Stimulated activated CD4-positive, alpha-beta T cell treated with anti-CD3 and anti-CD28 coated beads, Interleukin-1b, Interleukin-23, amount 100 ng/mL, for 48 hours (primary cell): ENCODE measurements at regions not wholly inside any gene's neighbourhood (a gene's known extent, or its start where the extent isn't known, plus 50 kb on each side); places are given as distances from the start of the nearest gene placed in this dataset.
"Not testable (repeated sequence)": the region's sequence is repeated elsewhere in the genome, so short reads cannot be mapped to it uniquely, and the experiment has no call there.

Source experiments
- DNase-seq: peaks from one replicate; pipeline ENCODE4 v3.0.0-alpha.2; 2020

DNA sequence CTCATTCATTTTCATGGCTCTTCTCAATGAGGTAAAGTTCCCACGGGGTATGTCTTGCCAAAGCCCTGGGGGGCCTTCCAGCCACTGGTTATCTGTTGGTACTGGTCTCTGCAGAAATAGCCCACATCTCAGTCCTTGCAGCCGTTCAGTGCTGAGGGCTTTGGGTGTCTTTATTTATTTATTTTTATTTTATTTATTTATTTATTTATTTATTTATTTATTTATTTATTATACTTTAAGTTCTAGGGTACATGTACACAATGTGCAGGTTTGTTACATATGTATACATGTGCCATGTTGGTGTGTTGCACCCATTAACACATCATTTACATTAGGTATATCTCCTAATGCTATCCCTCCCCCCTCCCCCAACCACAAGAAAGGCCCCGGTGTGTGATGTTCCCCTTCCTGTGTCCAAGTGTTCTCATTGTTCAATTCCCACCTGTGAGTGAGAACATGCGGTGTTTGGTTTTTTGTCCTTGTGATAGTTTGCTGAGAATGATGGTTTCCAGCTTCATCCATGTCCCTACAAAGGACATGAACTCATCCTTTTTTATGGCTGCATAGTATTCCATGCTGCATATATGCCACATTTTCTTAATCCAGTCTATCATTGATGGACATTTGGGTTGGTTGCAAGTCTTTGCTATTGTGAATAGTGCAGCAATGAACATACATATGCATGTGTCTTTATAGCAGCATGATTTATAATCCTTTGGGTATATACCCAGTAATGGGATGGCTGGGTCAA is 308.1 kb upstream of the B3GAT1 start:
- DNase-seq, result not testable (repeated sequence)

DNA sequence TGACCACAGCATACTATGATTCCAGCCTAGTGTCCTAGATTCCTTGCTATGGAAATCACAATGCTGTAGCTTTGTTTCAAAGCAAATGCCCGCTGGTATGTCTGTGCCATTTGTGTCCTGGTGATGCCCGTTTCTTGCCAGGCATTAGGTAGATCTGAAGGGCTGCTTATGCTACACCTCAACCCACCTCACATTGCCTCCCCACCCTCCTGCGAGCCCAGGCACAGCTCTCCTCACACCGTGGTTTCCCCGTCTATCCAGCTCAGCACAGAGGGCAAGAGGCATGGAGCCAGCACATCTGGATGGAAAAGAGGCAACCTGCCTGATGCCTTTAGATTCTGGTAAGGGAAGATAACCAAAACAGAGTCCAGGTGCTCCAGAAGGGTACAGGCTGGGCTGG is 307.4 kb upstream of the B3GAT1 start:
- DNase-seq, result no peak

DNA sequence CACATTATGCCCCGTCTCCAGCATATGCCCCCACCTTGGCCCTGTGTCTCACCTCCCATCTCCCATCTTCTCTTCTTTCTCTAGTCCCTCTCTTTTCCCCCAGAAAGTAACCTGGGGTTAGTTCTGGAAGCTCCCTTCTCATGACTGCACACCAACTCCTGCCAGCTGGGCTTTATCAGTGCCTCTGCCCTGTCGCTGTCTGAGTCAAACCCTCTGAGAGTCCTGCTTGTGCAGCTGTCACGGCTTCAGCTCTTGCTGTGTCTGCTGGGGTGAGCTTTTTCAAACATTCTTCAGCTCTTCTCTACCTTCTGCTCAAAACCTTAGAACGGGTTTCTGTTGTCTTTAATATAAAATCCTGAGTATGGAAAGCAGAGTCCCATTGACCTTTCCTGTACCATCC is 304.5 kb upstream of the B3GAT1 start:
- no peak for DNase-seq

DNA sequence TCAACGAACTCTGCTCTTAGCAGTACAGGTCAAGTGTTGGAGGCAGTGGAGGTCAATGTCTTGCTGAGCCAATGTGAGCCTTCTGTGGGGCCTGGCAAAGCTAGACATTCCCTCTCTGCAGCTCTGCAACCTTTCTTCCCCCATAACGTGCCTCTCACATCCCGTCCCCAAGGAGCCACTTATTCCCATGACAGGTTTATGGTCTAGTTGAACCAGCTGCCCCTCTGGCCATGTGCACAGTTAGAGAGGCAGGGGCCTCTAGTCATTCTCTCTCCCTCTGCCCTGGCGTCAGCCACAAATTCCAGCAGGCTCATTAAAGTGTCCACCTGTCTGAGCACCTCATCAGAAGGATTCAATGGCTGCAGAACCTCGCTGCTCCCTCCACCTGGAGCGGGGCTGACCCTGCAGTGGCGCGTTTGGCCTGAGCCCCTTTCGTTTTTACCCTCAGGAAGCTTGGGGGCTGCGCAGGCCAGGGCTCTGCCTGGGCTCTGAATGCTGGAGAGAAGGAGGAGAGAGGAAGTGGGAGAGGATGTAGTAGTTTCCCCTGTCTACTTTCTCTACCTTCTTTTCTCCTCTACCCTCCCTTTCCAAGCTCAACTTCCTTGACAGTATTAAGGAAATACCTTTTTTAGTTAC is 302.1 kb upstream of the B3GAT1 start:
- DNase-seq, result no peak

GRCh38 chr11:134712228-134713145 is 300.4 kb upstream of the B3GAT1 start:
- DNase-seq, result no peak

DNA sequence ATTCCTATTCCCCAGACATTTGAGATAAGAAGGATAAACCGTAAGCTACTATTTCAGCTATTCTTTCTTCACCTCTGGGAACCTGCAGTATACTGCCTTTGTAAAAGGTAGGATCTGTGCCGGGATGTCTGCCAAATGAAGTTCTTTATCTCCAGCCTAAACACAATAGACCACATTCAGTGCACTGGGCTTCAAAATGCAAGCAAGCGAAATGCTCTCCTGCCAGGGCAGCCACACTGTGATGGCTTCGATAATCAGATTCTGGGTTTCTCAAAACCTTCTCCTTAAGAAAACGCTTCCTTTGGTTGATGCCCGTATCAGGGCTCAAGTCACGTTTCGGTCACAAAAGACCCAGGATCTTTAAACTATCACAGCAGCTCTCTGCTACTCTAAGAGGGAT is 299.5 kb upstream of the B3GAT1 start:
- no peak for DNase-seq

DNA sequence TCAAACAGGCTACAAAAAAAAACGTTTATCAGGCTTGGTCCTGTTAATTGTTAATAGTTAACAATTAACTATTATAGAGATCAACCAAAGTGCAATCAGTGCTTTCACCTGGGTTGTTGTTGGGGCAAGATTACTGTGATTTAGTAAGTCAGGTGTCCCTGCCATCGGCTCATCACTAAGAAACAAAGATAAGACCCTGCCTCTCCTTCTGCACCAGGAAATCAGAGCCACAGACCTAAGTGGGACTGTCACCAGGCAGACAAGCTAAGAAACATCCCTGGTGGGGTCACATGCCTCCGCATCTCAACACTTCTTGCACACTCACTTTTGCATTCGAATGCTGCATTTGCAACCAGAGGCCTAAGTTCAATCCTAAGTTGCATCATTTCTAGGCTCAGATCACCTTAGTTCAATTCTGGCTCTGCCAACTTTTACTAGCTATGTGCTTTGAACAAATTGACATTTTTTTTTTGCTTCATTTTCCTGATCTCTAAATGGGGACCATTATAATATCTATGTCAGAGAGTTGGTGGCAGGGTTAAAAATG is 298.9 kb upstream of the B3GAT1 start:
- no peak for DNase-seq

DNA sequence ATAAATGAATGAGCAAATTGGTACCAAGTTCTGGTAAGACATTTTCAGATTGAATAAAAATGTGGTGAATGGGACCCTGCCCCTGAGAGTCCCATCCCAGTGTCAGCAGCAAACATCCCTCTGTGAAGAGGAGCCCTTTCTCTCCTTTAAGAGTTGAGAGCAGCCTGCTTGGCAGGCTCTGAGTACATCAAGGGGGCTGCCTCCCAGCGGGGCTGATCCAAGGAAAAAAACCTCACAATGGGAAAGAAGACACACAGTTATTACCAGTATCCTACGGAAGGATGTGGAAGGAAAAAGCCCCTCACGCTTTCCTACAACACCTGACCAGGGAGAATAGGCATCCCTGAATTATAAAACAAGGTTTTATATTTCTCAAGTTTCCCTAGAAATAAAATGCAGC is 293.8 kb upstream of the B3GAT1 start:
- DNase-seq, result no peak

DNA sequence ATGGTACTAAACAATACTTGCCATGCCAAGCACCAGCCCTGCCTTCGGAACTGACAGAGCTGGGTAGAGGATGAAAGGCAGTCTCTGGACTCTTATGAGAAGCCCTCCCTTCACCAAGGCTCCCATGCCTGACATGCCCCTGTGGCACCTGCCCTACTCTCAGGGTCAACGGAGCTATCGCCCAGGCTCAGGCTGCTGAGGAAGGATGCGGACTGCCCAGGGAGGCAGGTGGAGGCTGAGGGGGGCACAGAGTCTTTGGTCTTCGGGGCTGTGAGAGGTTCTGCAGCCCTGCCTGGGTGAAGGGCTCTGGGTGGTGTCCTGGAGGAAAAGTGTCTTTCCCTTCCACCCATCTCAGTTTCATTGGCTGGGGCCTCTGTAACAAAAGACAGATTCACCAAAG is 290.8 kb upstream of the B3GAT1 start:
- DNase-seq, result no peak

DNA sequence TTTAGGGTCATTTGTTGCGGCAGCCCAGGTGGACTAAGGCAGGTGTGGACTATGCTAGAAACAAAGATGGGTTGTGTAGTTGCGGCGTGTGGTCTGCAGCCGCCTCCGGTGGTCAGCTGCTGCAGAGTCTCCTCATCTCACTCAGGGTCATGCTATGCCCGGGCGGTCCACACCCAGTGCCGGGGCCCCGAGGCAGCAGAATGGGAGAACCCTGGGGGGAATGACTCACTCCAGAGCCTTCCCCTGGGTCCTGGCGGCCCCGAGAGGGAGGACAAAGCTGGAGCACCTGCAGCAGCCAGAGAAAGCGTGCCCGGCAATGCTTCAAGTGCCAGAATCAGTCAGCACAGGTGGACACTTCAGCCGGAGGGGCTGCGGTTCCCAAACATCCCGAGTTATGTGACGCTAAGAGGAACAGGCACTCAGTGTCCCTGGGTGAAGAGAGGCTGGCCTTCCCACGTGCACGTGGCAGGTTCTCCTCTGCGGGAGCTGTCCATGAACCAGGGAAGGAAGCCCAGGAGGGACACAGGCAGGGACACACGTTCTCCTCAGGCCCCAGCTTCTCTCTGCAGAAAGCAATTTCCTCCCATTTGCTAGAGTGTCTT is 289.6 kb upstream of the B3GAT1 start:
- no peak for DNase-seq

DNA sequence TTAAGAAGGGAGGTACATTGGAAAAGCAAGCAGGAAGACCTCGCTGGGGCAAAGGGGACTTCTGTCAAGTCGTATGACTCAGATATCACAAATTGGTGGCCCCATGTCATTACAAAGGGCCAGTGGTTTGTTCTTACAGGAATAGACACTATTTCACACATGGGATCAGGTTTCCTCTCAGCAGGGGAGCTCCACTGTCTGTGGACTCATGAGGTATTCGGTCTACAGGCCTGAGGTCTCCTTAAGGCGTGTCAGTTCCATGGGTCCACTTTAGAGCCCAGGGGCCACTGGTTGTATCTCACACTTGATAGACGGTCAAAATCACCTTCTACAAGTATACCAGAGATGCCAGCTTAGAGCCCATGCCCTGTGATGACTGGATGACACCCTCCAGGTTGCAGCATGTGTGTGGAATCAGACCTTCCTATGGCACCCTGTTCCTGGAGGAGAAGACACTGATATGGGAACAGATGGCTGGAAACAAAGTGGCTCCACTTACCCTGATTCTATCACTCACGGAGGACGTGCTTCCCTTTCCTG is 288.1 kb upstream of the B3GAT1 start:
- DNase-seq, result no peak

GRCh38 chr11:134696455-134696854 is 284.4 kb upstream of the B3GAT1 start:
- no peak for DNase-seq

DNA sequence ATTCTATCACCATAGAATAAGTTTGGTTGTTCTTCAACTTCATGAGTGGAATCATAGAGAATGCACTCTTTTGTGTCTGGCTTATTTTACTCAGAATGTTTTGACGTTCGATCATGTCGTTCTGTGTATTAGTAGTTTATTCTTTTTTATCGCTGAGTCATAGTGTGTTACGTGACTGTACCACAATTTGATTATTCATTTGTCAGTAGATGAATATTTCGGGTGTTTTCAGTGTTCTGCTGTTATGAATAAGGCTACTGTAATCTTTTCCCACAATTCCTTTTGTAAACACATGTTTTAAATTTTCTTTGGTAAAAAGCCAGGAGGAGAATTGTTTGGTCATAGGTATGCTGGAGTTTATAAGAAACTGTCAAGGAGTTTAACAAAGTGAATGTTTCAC is 279.9 kb upstream of the B3GAT1 start:
- DNase-seq, result no peak

- no peak for DNase-seq
Measured at GRCh38 chr11:134691295-134691873, 279.3 kb upstream of the B3GAT1 start.

DNA sequence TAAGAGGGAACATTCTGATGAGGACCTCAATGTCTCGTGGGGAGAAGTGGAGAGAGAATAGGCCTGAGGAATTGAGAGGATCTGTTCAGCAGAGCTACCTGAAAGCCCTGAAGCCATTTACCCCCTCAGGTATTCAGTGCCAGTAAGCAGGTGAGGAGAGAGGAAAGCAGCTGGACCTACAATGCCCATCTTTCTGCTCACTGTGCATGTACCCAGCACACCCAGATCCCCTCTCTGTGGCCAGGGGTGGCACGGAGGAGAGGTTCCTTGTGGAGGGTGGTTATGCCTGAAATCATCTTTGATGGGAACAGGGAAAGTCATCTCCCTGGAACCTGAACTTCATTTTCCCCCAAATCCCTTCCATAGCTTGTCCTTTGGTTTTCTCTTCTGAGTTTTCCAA is 277.8 kb upstream of the B3GAT1 start:
- no peak for DNase-seq

DNA sequence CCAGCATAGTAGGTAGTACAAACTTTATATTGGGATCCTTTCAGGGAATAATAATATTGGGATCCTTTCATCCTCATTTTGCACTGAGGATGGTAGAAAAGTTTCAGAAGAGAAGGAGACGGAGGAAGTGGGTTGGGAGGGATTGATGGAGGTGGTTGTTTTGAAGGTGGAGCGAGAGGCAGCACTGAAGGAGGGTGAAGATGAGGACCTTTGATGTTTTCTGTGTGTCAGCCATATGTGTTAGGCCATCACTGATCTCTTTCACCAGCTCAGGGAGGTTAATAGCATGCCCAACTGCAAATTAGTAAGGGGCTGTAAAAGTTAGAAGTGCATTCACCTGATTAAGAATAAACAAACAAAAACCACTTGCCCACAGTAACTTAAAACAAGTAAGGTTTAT is 275.5 kb upstream of the B3GAT1 start:
- DNase-seq, result no peak

DNA sequence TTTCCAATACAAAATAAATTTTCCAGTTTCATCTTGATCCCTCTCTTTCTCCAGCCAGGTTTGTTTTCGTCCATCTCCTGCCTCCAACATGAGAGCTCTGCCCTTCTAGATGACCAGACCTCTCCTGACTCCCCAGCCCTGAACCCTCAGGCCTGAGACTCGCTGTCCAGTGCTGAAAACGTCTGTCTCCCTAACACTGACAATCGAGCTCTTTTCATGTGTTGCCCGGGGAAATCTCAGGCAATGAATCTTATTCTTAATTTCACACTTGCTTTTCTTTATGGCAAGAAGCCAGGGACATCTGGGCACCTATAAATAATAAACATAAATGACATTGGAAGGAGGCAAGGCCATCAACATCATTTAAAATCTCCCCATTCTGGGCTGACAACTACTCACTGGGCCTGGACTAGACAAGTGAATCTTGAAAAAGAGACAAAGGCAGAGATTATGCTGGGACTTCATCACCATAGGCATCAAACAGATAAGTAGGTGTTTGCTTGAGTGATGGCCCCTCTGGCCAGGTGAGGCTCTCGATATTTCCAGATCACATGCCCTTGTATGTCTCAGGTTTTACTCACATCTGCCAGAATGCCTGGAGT is 274.5 kb upstream of the B3GAT1 start:
- no peak for DNase-seq

- no peak for DNase-seq
Measured at GRCh38 chr11:134685793-134686380, 273.8 kb upstream of the B3GAT1 start.

- no peak for DNase-seq
Measured at GRCh38 chr11:134684576-134684975, 272.5 kb upstream of the B3GAT1 start.

- no peak for DNase-seq
Measured at GRCh38 chr11:134683860-134684259, 271.8 kb upstream of the B3GAT1 start.

GRCh38 chr11:134682577-134682976 is 270.5 kb upstream of the B3GAT1 start:
- no peak for DNase-seq

- DNase-seq, result no peak
Measured at GRCh38 chr11:134679592-134679991, 267.6 kb upstream of the B3GAT1 start.
